HFF-Myc (cell line): ENCODE measurements at regions not wholly inside any gene's neighbourhood (a gene's known extent, or its start where the extent isn't known, plus 50 kb on each side); places are given as distances from the start of the nearest gene placed in this dataset.

Experiments used
- DNase-seq: peaks from one replicate; pipeline ENCODE4 v3.0.0-alpha.2; 2011; ENCODE audit warnings: low read depth; ENCODE audit errors: extremely low read depth
- H3K4me3 ChIP-seq: replicated peaks from 2 replicates; pipeline ENCODE4 v1.5.1; 2011; ENCODE audit warnings: low read depth, mild to moderate bottlenecking, control low read depth, low read length
- CTCF ChIP-seq: IDR thresholded peaks from 2 replicates; pipeline ENCODE4 v1.5.1; 2012; ENCODE audit warnings: mild to moderate bottlenecking, low read depth, low read length, control low read depth; ENCODE audit errors: missing control alignments

DNA sequence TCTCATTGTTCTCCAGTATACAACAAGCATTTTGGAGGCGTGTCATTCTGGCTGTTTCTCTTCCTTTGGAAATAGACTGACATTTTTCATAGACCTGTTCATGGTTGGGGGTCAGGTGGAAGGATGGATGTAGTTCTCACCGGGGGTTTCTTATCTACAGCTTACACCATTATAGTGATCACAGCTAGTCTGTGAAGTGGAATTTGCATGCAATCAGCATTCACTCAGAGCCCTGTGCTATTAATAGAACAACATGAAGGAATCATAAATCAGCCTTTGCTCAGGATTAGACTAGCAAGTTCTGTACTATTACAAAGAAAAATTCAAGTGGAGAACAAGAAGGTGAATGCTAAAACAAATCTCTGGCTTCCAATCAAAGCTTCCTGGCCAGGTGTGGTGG is 132.6 kb upstream of the PUDP start:
- TF ChIP-seq CTCF, result no peak
- DNase-seq, result no peak
- no peak overlapping the region for H3K4me3 ChIP-seq

- no peak for DNase-seq
- TF ChIP-seq CTCF, result no peak
- H3K4me3 ChIP-seq, result no peak overlapping the region
Observed at GRCh38 chrX:7272346-7272745, 124.4 kb upstream of the PUDP start.

- no peak for TF ChIP-seq CTCF
- no peak for DNase-seq
- H3K4me3 ChIP-seq, result no peak overlapping the region
Observed at GRCh38 chrX:7270933-7271332, 123.0 kb upstream of the PUDP start.

- TF ChIP-seq CTCF, result no peak
- DNase-seq, result no peak
Observed at GRCh38 chrX:7269991-7270390, 122.0 kb upstream of the PUDP start.

GRCh38 chrX:7269589-7269988 is 121.6 kb upstream of the PUDP start:
- no peak for DNase-seq
- H3K4me3 ChIP-seq, result no peak overlapping the region
- no peak for TF ChIP-seq CTCF

More at GRCh38 chrX:7269991-7270390, 122.0 kb upstream of the PUDP start:
- H3K4me3 ChIP-seq, result no peak overlapping the region

GRCh38 chrX:7266288-7266687 is 118.3 kb upstream of the PUDP start:
- DNase-seq, result no peak
- no peak overlapping the region for H3K4me3 ChIP-seq
- no peak for TF ChIP-seq CTCF

- DNase-seq, result no peak
Observed at GRCh38 chrX:7264399-7264798, 116.4 kb upstream of the PUDP start.

More at GRCh38 chrX:7264399-7264798, 116.4 kb upstream of the PUDP start:
- TF ChIP-seq CTCF, result no peak
- no peak overlapping the region for H3K4me3 ChIP-seq
